GM10266 (cell line): ENCODE measurements at regions not wholly inside any gene's neighbourhood (a gene's known extent, or its start where the extent isn't known, plus 50 kb on each side); places are given as distances from the start of the nearest gene placed in this dataset.

Source experiments
- DNase-seq: peaks from one replicate; pipeline ENCODE4 v3.0.0; 2012; ENCODE audit errors: extremely low spot score
- TF ChIP-seq, protein P1 (sequence below): IDR thresholded peaks from 2 replicates; pipeline ENCODE4 v1.5.1; 2012; ENCODE audit warnings: mild to moderate bottlenecking, low read depth; ENCODE audit not compliant: control insufficient read depth, insufficient read depth; ENCODE audit errors: missing control alignments

DNA sequence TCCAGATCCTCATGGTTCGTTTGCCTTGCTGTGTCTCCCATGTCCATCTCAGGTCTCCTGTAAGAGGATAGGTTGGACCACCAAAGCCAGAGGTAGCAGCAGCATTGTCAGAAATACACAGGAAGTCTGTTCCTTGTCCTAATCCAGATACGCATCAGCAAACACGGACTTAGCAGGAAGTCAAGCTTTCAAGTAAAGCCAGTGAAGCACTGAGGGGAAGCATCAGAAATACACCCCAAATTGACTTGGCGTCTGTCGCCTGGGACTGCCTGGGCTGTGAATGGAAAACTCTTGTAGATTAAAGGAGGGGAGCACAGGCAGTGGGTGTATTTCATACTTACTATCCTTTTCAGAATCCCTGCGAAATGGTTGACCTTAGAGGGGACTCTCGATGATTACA, 171.3 kb downstream of the PSAT1 start:
- no peak for DNase-seq
- TF ChIP-seq, protein P1, sequence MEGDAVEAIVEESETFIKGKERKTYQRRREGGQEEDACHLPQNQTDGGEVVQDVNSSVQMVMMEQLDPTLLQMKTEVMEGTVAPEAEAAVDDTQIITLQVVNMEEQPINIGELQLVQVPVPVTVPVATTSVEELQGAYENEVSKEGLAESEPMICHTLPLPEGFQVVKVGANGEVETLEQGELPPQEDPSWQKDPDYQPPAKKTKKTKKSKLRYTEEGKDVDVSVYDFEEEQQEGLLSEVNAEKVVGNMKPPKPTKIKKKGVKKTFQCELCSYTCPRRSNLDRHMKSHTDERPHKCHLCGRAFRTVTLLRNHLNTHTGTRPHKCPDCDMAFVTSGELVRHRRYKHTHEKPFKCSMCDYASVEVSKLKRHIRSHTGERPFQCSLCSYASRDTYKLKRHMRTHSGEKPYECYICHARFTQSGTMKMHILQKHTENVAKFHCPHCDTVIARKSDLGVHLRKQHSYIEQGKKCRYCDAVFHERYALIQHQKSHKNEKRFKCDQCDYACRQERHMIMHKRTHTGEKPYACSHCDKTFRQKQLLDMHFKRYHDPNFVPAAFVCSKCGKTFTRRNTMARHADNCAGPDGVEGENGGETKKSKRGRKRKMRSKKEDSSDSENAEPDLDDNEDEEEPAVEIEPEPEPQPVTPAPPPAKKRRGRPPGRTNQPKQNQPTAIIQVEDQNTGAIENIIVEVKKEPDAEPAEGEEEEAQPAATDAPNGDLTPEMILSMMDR: no peak

DNA sequence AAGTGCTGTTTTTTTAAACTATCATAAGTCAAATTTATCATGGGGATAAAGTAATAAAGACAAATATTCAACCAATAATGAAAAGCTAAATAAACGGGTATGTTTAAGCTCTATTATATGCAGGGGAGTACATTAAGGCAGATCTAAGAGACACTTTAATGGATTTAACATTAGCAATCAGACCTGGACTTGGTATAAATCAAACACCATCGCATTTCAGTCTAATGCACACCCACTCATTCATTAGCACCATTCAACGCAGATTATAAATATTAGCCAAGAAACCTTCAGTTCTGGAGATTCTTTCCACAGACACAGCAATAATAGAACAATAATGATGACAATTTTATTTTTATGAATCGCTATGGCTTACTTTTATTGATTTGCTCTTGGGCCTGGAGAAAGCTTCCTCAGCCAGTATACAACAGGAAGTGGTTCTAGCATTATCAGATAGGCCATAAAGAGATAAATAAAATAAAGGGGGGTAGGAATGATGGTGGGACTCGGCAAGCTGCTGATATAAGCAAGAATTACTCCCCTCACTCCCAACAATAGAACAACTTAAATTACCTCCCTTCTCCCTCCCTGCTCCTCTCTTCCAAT, 172.2 kb downstream of the PSAT1 start:
- DNase-seq: no peak

DNA sequence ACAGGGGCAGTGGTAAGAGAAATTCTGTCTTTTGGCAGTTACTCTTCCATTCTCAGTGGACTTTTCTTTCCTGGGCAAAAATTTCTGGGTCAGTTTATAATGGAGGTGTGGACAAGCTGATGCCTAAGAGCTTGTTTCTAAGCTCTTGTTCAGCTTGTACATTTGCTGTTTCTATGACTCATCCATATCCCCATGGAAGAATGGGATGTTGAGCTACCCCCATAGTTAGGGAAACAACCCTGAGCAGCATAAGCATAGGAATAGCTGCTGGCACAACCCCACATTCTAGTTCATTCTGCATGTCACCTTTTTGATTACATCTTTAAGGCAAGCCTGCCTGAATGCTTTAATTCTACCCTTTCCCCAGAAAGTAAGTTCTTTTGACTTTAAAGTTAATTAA, 173.3 kb downstream of the PSAT1 start:
- no peak for DNase-seq
- TF ChIP-seq, protein P1: no peak

More for the DNA sequence above, 172.2 kb downstream of the PSAT1 start:
- TF ChIP-seq, protein P1: no peak

DNA sequence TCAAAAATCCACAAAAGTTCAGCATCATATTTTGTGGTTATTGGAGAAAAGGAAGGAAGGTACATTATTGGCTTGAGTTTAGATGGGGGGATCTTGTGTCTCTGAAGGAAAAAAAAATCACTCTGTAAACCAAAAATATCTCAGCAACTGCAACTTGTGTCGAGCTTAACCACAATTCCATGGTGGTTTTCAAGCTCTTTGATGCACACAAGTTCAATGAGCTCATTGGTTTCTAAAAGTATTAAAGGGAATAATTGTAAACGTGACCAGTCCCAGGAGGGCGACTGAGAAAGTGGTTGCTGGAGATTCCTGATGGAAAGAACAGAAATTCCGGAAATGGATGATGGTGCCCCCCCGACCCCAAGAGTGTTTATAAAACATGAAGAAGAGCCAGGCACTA, 173.8 kb downstream of the PSAT1 start:
- DNase-seq: no peak
- TF ChIP-seq, protein P1: no peak

DNA sequence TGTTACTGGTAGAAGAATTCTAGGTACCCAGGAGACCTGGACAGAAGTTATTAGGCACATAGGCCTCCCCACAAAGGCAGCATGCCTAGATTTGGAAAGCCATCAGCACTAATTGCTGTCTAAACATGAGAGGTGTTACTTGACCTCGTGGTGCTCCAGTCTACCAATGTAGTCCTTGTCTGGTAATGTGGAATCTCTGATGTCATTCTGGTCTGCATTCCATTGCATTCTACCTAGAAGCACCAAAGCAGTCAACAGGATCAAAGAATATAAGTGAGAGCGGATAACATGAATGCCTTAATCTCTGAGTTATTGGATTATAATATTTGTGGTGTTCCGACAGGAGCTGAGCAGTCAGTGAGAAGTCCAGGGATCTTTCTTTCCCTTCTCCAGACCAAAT, 175.2 kb downstream of the PSAT1 start:
- TF ChIP-seq, protein P1: no peak
- DNase-seq: no peak

DNA sequence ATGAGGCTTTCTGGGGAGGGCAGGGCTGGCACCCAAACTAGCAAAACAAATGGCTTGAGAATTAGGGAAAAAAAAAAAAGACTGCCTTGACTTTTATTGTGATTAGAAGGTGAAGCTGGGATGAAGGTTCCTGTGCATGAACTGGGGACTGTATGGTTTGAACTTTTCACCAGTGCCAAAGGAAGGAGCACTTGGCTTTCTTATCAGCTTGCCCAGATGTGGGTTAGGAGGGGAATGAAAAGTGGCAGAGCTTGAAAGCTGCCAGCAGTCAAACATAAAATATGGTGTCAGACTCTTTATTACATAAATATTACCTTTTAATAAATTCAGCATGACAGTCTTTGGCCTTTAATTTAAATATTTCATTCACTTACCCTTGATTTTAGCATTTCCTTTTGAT, 182.5 kb downstream of the PSAT1 start:
- no peak for DNase-seq
- TF ChIP-seq, protein P1: no peak

DNA sequence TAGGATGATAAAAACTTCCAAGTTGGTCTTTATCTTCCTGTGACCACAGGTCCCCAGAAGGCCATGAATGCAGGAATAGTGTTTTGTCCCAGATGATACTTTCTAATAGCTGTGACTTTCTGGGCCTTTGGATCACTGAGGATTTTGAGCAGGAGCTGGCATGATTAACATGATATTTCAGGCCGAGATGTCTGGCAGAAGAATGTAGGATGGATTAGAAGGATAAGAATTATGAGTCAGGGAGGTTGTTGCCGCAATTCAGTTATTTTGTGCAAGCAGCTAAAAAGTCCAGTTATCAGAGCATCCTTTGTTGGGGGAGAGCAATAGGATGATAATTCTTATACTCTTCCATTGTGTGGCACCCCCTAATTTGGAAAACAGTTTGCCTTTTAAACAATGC, 189.7 kb downstream of the PSAT1 start:
- no peak for DNase-seq
- TF ChIP-seq, protein P1: no peak
